Keratinocyte (primary cell): ENCODE measurements at regions not wholly inside any gene's neighbourhood (a gene's known extent, or its start where the extent isn't known, plus 50 kb on each side); places are given as distances from the start of the nearest gene placed in this dataset.

Experiments
- DNase-seq: peaks from one replicate; pipeline ENCODE4 v3.0.0-alpha.2; 2011; ENCODE audit warnings: low read depth, missing footprints, low spot score
- FAIRE-seq: peaks from 2 replicates; lab custom pipeline; 2011; peaks lifted over from hg19 to GRCh38; lab: Jason Lieb, UNC
- H2AFZ ChIP-seq: 2 replicates; pipeline ENCODE4 v1.6.0; 2012; ENCODE audit warnings: low read length, control low read depth, inconsistent platforms; ENCODE audit not compliant: control insufficient read depth
- H3K27ac ChIP-seq: 2 replicates; pipeline ENCODE4 v1.5.1; 2011; ENCODE audit warnings: low read length; ENCODE audit not compliant: control insufficient read depth, insufficient read depth
- H3K27me3 ChIP-seq: 3 replicates; pipeline ENCODE4 v1.6.0; 2011; ENCODE audit warnings: low read length; ENCODE audit not compliant: control insufficient read depth, insufficient read depth; ENCODE audit errors: extremely low read depth
- H3K36me3 ChIP-seq, 2 experiments: 2 replicates in 1 of 2; 3 replicates in 1 of 2; pipeline ENCODE4 v1.5.1; 2011; ENCODE audit warnings: low read length in 2 of 2, mild to moderate bottlenecking in 1 of 2; ENCODE audit not compliant: control insufficient read depth in 2 of 2, insufficient read depth in 2 of 2; ENCODE audit errors: extremely low read depth in 1 of 2
- H3K4me1 ChIP-seq: 3 replicates; pipeline ENCODE4 v1.5.1; 2011; ENCODE audit warnings: low read length; ENCODE audit not compliant: control insufficient read depth, insufficient read depth; ENCODE audit errors: extremely low read depth
- H3K4me2 ChIP-seq: 3 replicates; pipeline ENCODE4 v1.6.0; 2011; ENCODE audit warnings: low read depth, low read length; ENCODE audit not compliant: control insufficient read depth, insufficient read depth; ENCODE audit errors: extremely low read depth
- H3K4me3 ChIP-seq, 3 experiments: fragments of 200-600 bp in 1 of 3; sonication (generic) in 1 of 3; 2 replicates in 2 of 3; 3 replicates in 1 of 3; pipeline ENCODE4 v1.5.1; 2011 to 2016; ENCODE audit warnings: low read length in 3 of 3, mild to moderate bottlenecking in 3 of 3, control low read depth in 2 of 3, inconsistent platforms in 1 of 3, low read depth in 1 of 3, mixed read lengths in 1 of 3, mixed run types in 1 of 3, moderate library complexity in 1 of 3; ENCODE audit not compliant: control insufficient read depth in 2 of 3, insufficient read depth in 2 of 3; ENCODE audit errors: extremely low read depth in 1 of 3
- H3K79me2 ChIP-seq: 2 replicates; pipeline ENCODE4 v1.6.0; 2012; ENCODE audit warnings: low read length; ENCODE audit not compliant: control insufficient read depth, insufficient read depth
- H3K9ac ChIP-seq: 3 replicates; pipeline ENCODE4 v1.6.0; 2011; ENCODE audit warnings: low read length; ENCODE audit not compliant: control insufficient read depth, insufficient read depth; ENCODE audit errors: extremely low read depth
- H3K9me1 ChIP-seq: 3 replicates; pipeline ENCODE4 v1.6.0; 2011; ENCODE audit warnings: low read length; ENCODE audit not compliant: control insufficient read depth, insufficient read depth; ENCODE audit errors: extremely low read depth
- H3K9me3 ChIP-seq: 2 replicates; pipeline ENCODE4 v1.5.1; 2012; ENCODE audit warnings: low read depth, low read length; ENCODE audit not compliant: control insufficient read depth
- H4K20me1 ChIP-seq: 3 replicates; pipeline ENCODE4 v1.6.0; 2011; ENCODE audit warnings: low read length; ENCODE audit not compliant: control insufficient read depth, insufficient read depth; ENCODE audit errors: extremely low read depth
- EZH2 ChIP-seq: IDR thresholded peaks from one replicate; pipeline ENCODE4 v1.6.1; 2012; ENCODE audit warnings: inconsistent platforms, mild to moderate bottlenecking, low read length, moderate library complexity
- dilution Hi-C: fragments of 300-500 bp; cut with MboI; formaldehyde crosslinking; loops from one replicate; pipeline ENCODE4 v1.7.0; 2020; ENCODE audit warnings: low sequenced_read_pairs; ENCODE audit not compliant: extremely low pct_ligation_motif_present
- TF ChIP-seq, protein P1 (sequence below), 3 experiments: IDR thresholded peaks in 1 of 3; conservative IDR thresholded peaks in 1 of 3; optimal IDR thresholded peaks in 1 of 3; 2 replicates in 2 of 3; 3 replicates in 1 of 3; pipeline versions ENCODE3 to v1.5.1; 2011; ENCODE audit warnings: low read length in 3 of 3, mild to moderate bottlenecking in 3 of 3, moderate library complexity in 2 of 3, control low read depth in 1 of 3, inconsistent platforms in 1 of 3; ENCODE audit not compliant: insufficient read depth in 2 of 3; ENCODE audit errors: extremely low read depth in 1 of 3

DNA sequence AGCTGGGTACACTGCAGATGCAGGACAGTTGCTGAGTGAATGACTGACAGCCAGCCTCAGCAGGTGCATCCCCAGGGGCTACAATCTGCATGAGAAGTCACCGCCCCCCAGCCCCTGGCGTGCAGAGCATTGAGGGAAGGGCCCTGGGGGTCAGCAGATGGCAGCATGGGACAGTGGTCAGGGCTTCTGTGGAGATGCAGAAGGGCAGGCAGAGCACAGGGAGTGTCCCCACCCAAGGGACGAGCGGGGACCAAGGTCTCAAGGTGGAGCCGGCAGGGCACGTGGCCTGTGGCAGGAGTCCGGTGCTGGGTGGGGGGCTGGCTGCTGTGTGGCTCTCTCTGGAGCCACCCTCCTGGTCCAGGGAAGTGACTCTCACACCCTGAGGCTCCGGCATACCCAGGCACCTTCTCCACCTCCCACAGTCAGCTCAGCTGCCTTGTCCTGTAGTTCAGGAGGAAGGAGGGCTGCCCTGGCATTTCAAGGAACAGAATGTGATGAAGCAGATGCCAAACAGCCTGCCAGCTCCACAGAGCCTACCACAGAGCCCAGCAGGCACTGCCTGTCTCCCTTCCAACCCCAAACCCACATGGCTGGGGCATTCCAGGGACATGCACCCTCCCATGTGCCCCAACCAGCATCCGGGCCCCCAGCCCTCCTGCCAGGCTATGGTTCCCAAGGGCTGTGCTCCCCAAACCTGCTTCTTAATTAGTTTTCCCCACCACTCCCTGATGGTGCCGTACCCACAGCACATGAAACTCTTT is 114.5 kb downstream of the TMEM130 start:
- no peaks in the 10 kb centered on the region for H3K4me1 ChIP-seq
- H3K4me2 ChIP-seq = no peak overlapping the region
- H4K20me1 ChIP-seq = no peaks in the 10 kb centered on the region
- dilution Hi-C loops = no loop called here
- no peak overlapping the region for H3K9ac ChIP-seq
- no peak for FAIRE-seq
- no peak overlapping the region for H2AFZ ChIP-seq
- TF ChIP-seq, protein P1, sequence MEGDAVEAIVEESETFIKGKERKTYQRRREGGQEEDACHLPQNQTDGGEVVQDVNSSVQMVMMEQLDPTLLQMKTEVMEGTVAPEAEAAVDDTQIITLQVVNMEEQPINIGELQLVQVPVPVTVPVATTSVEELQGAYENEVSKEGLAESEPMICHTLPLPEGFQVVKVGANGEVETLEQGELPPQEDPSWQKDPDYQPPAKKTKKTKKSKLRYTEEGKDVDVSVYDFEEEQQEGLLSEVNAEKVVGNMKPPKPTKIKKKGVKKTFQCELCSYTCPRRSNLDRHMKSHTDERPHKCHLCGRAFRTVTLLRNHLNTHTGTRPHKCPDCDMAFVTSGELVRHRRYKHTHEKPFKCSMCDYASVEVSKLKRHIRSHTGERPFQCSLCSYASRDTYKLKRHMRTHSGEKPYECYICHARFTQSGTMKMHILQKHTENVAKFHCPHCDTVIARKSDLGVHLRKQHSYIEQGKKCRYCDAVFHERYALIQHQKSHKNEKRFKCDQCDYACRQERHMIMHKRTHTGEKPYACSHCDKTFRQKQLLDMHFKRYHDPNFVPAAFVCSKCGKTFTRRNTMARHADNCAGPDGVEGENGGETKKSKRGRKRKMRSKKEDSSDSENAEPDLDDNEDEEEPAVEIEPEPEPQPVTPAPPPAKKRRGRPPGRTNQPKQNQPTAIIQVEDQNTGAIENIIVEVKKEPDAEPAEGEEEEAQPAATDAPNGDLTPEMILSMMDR (optimal IDR thresholded peaks at IDR 0.05 in 1 of 3, IDR thresholded peaks at IDR 0.05 in 1 of 3, conservative IDR thresholded peaks at IDR 0.05 in 1 of 3; ENCODE audit: extremely low read depth in 1 of 3, insufficient read depth in 2 of 3, low read length in 3 of 3) = no peak
- TF ChIP-seq EZH2 = no peak
- H3K79me2 ChIP-seq = no peaks in the 10 kb centered on the region
- no peaks in the 10 kb centered on the region for H3K9me1 ChIP-seq
- no peak overlapping the region for H3K4me3 ChIP-seq
- H3K9me3 ChIP-seq = no peaks in the 10 kb centered on the region
- no peaks in the 10 kb centered on the region for H3K36me3 ChIP-seq
- H3K27ac ChIP-seq = no peak overlapping the region
- no peak for DNase-seq
- H3K27me3 ChIP-seq = no peaks in the 10 kb centered on the region

DNA sequence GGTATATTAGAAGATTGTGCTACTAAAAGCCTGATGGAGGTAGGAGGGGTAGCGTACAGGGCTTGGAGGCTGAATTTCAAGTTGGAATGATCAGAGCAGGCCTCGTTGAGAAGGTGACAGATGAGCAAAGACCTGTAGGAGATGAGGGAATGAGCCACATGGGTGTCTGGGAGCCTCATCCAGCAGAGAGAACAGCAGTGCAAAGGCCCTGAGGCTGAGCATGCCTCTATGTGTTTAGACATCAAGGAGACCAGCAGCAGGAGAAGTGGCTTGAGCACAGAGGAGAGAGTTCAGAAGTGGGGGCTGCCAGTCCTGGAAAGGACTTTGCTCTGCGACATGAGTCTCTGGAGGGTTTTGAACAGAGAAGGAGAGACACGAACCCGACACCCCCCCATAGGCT is 111.7 kb downstream of the TMEM130 start:
- Histone ChIP-seq H3K9me3 (no peaks in the 10 kb centered on the region), H3K9ac (no peak overlapping the region), H3K9me1 (no peaks in the 10 kb centered on the region), H3K4me2 (no peak overlapping the region), H3K79me2 (no peaks in the 10 kb centered on the region), H3K27me3 (no peaks in the 10 kb centered on the region), H2AFZ (no peak overlapping the region), H3K4me1 (no peaks in the 10 kb centered on the region), H3K36me3 (no peaks in the 10 kb centered on the region), H4K20me1 (no peaks in the 10 kb centered on the region), H3K4me3 (no peak overlapping the region), H3K27ac (no peak overlapping the region)
- dilution Hi-C loops = no loop called here
- TF ChIP-seq, protein P1 (optimal IDR thresholded peaks at IDR 0.05 in 1 of 3, IDR thresholded peaks at IDR 0.05 in 1 of 3, conservative IDR thresholded peaks at IDR 0.05 in 1 of 3; ENCODE audit: extremely low read depth in 1 of 3, insufficient read depth in 2 of 3, low read length in 3 of 3) = no peak
- no peak for TF ChIP-seq EZH2
- FAIRE-seq = no peak
- DNase-seq = no peak
